ENCODE measurements at regions not wholly inside any gene's neighbourhood (a gene's known extent, or its start where the extent isn't known, plus 50 kb on each side); places are given as distances from the start of the nearest gene placed in this dataset.
"Not testable (repeated sequence)": the region's sequence is repeated elsewhere in the genome, so short reads cannot be mapped to it uniquely, and the experiment has no call there.

GRCh38 chr5:105163547-105163946, 1601.0 kb upstream of the NUDT12 start:
- H3K27ac Mint-ChIP-seq = no peak overlapping the region
- peaks cover 0 to 20% (median 8%) of the 10 kb centered on the region in 3 experiments; a peak in 6 of 7 replicates for H3K36me3 Mint-ChIP-seq (ENCODE audit: insufficient read depth in 1 of 3, low read depth in 3 of 3)

GRCh38 chr5:105162557-105162956, 1600.0 kb upstream of the NUDT12 start:
- WGBS (ENCODE audit: extremely low coverage, insufficient read length, low lambda C conversion rate) = no CpG with 5 or more reads among the region's 6 CpGs
- not testable (repeated sequence) for H2BK15ac ChIP-seq (ENCODE audit: low read depth, low read length)

More at GRCh38 chr5:105163547-105163946, 1601.0 kb upstream of the NUDT12 start:
- no peak overlapping the region for H2AK5ac ChIP-seq (ENCODE audit: insufficient read length, low read length)
- H2BK5ac ChIP-seq (ENCODE audit: insufficient read length, low read length) = no peak overlapping the region
- H3K79me1 ChIP-seq (ENCODE audit: insufficient read depth, low read depth, low read length, poor library complexity, severe bottlenecking) = no peaks in the 10 kb centered on the region
- H3K4me1 ChIP-seq (ENCODE audit: insufficient read depth, low read length) = no peaks in the 10 kb centered on the region; the same call in 1 of the 2 replicates
- H3K9me3 ChIP-seq (ENCODE audit: control insufficient read depth, low read depth, low read length) = no peaks in the 10 kb centered on the region
- no peak overlapping the region for H3K56ac ChIP-seq (ENCODE audit: insufficient read length, low read depth, low read length)
- no peaks in the 10 kb centered on the region for H3K27me3 ChIP-seq (ENCODE audit: insufficient read depth, low read length)
- no peak overlapping the region for H2BK15ac ChIP-seq (ENCODE audit: low read depth, low read length)
- no peak overlapping the region for H3K4ac ChIP-seq (ENCODE audit: low read depth, low read length)
- peaks cover 12 to 13% of the 10 kb centered on the region in 2 experiments for H3K4me1 Mint-ChIP-seq
- no peak overlapping the region for H2BK12ac ChIP-seq (ENCODE audit: insufficient read length, low read depth, low read length)
- no peaks in the 10 kb centered on the region for H3K79me2 ChIP-seq (ENCODE audit: insufficient read depth, low read length)
- H2AFZ ChIP-seq (ENCODE audit: low read length) = no peak overlapping the region
- H3K27ac ChIP-seq (ENCODE audit: insufficient read length, low read depth, low read length) = no peak overlapping the region
- H4K20me1 ChIP-seq (ENCODE audit: control insufficient read depth, insufficient read depth, insufficient read length) = no peaks in the 10 kb centered on the region
- H4K5ac ChIP-seq (ENCODE audit: insufficient read length, low read depth, low read length) = no peak overlapping the region
- no peak overlapping the region for H3K14ac ChIP-seq (ENCODE audit: insufficient read depth, low read length)
- H2BK20ac ChIP-seq (ENCODE audit: low read depth, low read length, poor library complexity, severe bottlenecking) = no peak overlapping the region
- H3K18ac ChIP-seq (ENCODE audit: insufficient read length, low read depth, low read length) = no peak overlapping the region
- H3K9ac ChIP-seq (ENCODE audit: extremely low read depth, insufficient read length, low read length) = no peak overlapping the region
- no peak for DNase-seq
- H4K8ac ChIP-seq (replicated peaks; ENCODE audit: insufficient read length, low read depth, low read length) = no peak overlapping the region
- H2BK120ac ChIP-seq (ENCODE audit: low read depth, low read length, poor library complexity, severe bottlenecking) = no peak overlapping the region
- H3K4me3 Mint-ChIP-seq = no peak overlapping the region
- no peak overlapping the region for H3K4me2 ChIP-seq (ENCODE audit: insufficient read depth, insufficient read length, low read length)
- H3K9me3 Mint-ChIP-seq = peaks cover 18 to 20% of the 10 kb centered on the region in 2 experiments
- H3T11ph ChIP-seq (ENCODE audit: low read length) = no peak overlapping the region
- no peak overlapping the region for H3K23ac ChIP-seq (ENCODE audit: insufficient read length, low read depth, low read length)
- TF ChIP-seq, protein P1, sequence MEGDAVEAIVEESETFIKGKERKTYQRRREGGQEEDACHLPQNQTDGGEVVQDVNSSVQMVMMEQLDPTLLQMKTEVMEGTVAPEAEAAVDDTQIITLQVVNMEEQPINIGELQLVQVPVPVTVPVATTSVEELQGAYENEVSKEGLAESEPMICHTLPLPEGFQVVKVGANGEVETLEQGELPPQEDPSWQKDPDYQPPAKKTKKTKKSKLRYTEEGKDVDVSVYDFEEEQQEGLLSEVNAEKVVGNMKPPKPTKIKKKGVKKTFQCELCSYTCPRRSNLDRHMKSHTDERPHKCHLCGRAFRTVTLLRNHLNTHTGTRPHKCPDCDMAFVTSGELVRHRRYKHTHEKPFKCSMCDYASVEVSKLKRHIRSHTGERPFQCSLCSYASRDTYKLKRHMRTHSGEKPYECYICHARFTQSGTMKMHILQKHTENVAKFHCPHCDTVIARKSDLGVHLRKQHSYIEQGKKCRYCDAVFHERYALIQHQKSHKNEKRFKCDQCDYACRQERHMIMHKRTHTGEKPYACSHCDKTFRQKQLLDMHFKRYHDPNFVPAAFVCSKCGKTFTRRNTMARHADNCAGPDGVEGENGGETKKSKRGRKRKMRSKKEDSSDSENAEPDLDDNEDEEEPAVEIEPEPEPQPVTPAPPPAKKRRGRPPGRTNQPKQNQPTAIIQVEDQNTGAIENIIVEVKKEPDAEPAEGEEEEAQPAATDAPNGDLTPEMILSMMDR (conservative IDR thresholded peaks at IDR 0.05) = no peak
- no peaks in the 10 kb centered on the region for H3K23me2 ChIP-seq (ENCODE audit: insufficient read length, low read depth, low read length, poor library complexity, severe bottlenecking)
- no peak overlapping the region for H4K91ac ChIP-seq (ENCODE audit: insufficient read length, low read depth, low read length)
- no peaks in the 10 kb centered on the region for H3K27me3 Mint-ChIP-seq (ENCODE audit: low read depth)

More at GRCh38 chr5:105162557-105162956, 1600.0 kb upstream of the NUDT12 start:
- Mint-ChIP-seq H3K9me3 (peaks cover 15 to 18% of the 10 kb centered on the region in 2 experiments), H3K36me3 (ENCODE audit: insufficient read depth in 1 of 3, low read depth in 3 of 3) (peaks cover 0 to 15% (median 6%) of the 10 kb centered on the region in 3 experiments; a peak in 6 of 7 replicates)
- H3K56ac ChIP-seq (ENCODE audit: insufficient read length, low read depth, low read length); H3K27ac Mint-ChIP-seq; DNase-seq; H3K4me1 ChIP-seq (ENCODE audit: insufficient read depth, low read length); H3K18ac ChIP-seq (ENCODE audit: insufficient read length, low read depth, low read length); H3K14ac ChIP-seq (ENCODE audit: insufficient read depth, low read length); H3K4me1 Mint-ChIP-seq; H4K91ac ChIP-seq (ENCODE audit: insufficient read length, low read depth, low read length); H2AK5ac ChIP-seq (ENCODE audit: insufficient read length, low read length); H3K9me3 ChIP-seq (ENCODE audit: control insufficient read depth, low read depth, low read length); H3K4ac ChIP-seq (ENCODE audit: low read depth, low read length); H3K27ac ChIP-seq (ENCODE audit: insufficient read length, low read depth, low read length); H3K27me3 ChIP-seq (ENCODE audit: insufficient read depth, low read length); H2BK120ac ChIP-seq (ENCODE audit: low read depth, low read length, poor library complexity, severe bottlenecking); H3K79me2 ChIP-seq (ENCODE audit: insufficient read depth, low read length); H3K23me2 ChIP-seq (ENCODE audit: insufficient read length, low read depth, low read length, poor library complexity, severe bottlenecking); H3T11ph ChIP-seq (ENCODE audit: low read length); H3K27me3 Mint-ChIP-seq (ENCODE audit: low read depth); H3K79me1 ChIP-seq (ENCODE audit: insufficient read depth, low read depth, low read length, poor library complexity, severe bottlenecking); H2BK20ac ChIP-seq (ENCODE audit: low read depth, low read length, poor library complexity, severe bottlenecking); H4K5ac ChIP-seq (ENCODE audit: insufficient read length, low read depth, low read length); H2BK12ac ChIP-seq (ENCODE audit: insufficient read length, low read depth, low read length); H3K4me2 ChIP-seq (ENCODE audit: insufficient read depth, insufficient read length, low read length); H2BK5ac ChIP-seq (ENCODE audit: insufficient read length, low read length); H2AFZ ChIP-seq (ENCODE audit: low read length); H4K20me1 ChIP-seq (ENCODE audit: control insufficient read depth, insufficient read depth, insufficient read length); H3K9ac ChIP-seq (ENCODE audit: extremely low read depth, insufficient read length, low read length); H4K8ac ChIP-seq (replicated peaks; ENCODE audit: insufficient read length, low read depth, low read length); H3K23ac ChIP-seq (ENCODE audit: insufficient read length, low read depth, low read length); H3K4me3 Mint-ChIP-seq: not testable (repeated sequence)
